ENCODE measurements at regions not wholly inside any gene's neighbourhood (a gene's known extent, or its start where the extent isn't known, plus 50 kb on each side); places are given as distances from the start of the nearest gene placed in this dataset.
"Not testable (repeated sequence)": the region's sequence is repeated elsewhere in the genome, so short reads cannot be mapped to it uniquely, and the experiment has no call there.

DNA sequence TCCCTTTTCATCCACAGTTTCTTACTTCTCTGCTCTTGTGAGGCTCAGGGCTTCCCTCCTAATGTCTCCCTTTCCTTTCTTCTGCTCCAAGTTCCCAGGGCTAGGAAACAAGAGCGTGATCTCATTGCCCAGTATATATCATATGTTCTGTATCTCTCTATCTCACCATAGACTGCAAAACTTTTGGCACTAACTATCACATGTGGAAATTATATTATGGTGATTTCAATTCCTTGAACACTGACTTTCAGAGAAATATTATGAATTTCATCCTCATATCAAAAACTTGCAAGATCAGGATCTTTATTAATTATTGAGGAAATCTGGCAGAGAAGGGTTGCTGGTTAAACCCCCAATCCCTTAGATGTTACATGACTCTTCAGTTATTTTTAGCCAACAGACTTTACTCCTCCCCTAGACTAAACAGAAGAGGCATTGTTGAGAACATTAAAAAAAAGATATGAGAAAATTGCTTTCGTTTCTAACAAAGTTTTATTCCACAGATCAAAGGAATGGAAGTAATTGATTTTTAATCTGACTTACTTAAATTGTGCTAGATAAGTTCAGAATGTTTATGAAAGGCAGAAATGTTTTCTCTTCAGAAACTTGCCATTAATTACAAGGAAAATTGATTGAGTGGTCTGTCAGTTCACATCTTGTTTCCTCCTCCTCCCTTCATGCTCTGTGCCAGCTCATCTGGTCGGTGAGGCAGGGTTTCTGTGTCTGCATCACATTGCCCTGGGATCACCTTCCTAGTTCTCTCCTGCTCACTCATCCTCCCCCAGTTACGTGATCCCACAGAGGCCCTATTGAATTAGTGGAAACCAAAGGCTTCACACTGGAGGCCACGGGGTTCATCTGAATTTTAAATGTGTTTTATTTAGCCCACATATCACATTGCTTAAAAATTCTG is 378.5 kb downstream of the LMO7 start:
- no peak for DNase-seq (ENCODE audit: low read depth, low spot score)

GRCh38 chr13:76012091-76012721 is 376.1 kb downstream of the LMO7 start:
- no peak for DNase-seq (ENCODE audit: low read depth, low spot score)

GRCh38 chr13:76009267-76009890 is 373.2 kb downstream of the LMO7 start:
- no peak for DNase-seq (ENCODE audit: low read depth, low spot score)

DNA sequence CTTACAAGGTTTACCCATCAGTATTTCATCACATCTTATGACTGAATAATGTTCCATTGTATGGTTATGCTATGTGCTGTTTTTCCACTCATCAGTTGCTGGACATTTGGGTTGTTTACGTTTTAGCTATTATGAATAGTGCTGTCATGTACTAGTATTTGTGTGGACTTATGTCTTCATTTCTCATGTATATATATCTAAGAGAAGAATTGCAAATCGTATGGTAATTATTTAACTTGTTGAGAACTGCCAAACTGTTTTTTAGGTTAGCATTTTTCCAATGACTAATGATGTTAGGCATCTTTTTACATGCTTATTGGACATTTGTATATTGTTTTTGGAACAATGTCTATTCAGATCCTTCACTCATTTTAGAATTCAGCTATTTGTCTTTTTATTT is 368.3 kb downstream of the LMO7 start:
- DNase-seq (ENCODE audit: low read depth, low spot score): no peak

DNA sequence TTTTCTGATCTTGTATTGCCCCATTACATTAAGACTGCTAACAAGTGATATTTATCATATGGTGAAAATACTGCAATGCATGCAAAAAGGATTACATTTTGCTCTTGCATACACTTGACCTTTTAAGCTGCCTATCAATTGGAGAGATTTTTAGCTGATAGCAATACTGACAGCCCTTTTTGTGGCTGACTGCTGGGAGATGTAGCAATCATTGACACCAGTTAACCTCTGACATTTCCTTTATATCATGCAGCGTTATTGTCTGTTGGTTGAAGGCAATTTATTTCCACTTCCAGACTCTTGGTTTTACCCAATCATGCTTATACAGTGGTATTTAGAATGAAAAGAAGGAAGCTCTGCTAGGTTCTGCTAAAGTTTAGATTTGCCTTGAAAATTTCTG is 364.0 kb downstream of the LMO7 start:
- no peak for DNase-seq (ENCODE audit: low read depth, low spot score)

DNA sequence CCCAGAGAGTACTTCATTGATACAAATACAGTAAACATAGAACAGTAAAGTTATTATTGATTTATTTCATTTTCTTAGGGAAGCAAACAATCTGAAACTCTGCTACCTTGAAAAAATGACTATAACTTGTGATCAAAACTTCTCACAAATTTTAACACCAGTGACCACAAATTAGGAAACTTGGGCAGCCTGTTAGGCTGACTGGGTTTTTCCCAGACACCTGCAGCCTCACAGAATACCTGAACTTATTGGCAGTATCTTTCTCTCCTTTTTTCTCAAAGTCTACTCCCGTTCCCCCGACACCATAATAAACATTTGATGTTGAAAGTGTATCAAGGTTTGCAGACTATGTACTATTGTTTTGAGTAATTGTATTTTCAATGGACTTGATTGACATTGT is 360.5 kb downstream of the LMO7 start:
- no peak for DNase-seq (ENCODE audit: low read depth, low spot score)

- DNase-seq (ENCODE audit: low read depth, low spot score): no peak
Observed at GRCh38 chr13:75995966-75996365, 359.8 kb downstream of the LMO7 start.

DNA sequence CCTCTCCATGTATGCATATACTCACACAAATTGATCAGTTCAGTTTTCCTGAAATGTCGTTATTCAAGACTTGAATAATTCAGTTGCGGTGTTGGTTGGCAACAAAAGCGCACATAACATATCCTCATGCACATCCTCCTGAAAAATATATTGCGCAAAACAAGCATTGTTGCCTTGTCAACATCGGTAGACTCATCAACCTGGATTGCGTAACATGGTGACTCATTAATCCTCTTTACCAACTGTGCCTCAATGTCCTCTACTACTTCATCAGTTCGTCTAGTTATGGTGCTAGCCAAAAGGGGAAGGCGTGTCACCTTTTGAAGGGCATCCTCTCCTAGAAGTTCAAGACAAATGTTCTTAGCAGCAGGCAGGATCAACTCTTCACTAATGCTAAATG is 357.7 kb downstream of the LMO7 start:
- no peak for DNase-seq (ENCODE audit: low read depth, low spot score)

- DNase-seq (ENCODE audit: low read depth, low spot score): no peak
Observed at GRCh38 chr13:75993241-75993640, 357.1 kb downstream of the LMO7 start.

DNA sequence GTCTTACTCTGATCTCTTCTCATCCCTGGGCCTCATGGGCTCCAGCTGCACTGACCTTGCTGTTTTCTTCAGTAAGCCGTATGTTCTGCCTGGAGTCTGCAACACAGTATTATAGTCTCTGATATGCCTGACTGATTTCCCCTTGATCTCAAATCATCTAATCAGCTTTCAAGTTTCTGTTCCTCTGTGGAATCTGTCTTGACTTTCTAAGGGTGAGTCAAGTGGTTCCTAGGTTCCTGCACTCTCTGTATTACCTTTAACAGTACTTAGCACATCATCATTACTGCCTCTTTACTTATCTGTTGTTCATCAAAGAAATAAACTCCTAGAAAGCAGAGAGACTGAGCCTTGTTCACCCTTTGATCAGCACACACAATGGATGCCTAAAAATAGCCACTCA is 350.7 kb downstream of the LMO7 start:
- no peak for DNase-seq (ENCODE audit: low read depth, low spot score)

GRCh38 chr13:75985132-75985531 is 349.0 kb downstream of the LMO7 start:
- no peak for DNase-seq (ENCODE audit: low read depth, low spot score)

- no peak for DNase-seq (ENCODE audit: low read depth, low spot score)
Observed at GRCh38 chr13:75978818-75979217, 342.7 kb downstream of the LMO7 start.

- DNase-seq (ENCODE audit: low read depth, low spot score): no peak
Observed at GRCh38 chr13:75968103-75968838, 332.1 kb downstream of the LMO7 start.

GRCh38 chr13:75963302-75963701 is 327.2 kb downstream of the LMO7 start:
- no peak for DNase-seq (ENCODE audit: low read depth, low spot score)

DNA sequence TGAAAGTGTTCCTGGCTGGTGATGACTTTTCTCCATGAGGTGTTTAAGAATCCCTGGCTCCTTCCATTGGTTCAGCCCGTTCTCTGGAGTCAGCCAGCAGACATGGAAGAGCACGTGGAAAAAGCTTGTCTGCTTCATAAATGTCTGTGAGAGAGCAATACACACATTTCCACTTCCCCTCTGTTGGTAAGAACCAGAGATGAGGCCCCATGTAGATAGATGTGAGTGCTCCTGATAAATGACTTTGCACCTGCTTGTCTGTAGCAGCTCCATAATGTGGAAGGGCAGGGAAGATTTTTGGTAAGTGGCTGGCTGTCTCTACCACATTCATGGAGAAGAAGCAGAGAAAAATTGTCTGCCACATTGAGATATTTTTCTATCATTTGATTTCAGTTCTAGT is 325.8 kb downstream of the LMO7 start:
- no peak for DNase-seq (ENCODE audit: low read depth, low spot score)

DNA sequence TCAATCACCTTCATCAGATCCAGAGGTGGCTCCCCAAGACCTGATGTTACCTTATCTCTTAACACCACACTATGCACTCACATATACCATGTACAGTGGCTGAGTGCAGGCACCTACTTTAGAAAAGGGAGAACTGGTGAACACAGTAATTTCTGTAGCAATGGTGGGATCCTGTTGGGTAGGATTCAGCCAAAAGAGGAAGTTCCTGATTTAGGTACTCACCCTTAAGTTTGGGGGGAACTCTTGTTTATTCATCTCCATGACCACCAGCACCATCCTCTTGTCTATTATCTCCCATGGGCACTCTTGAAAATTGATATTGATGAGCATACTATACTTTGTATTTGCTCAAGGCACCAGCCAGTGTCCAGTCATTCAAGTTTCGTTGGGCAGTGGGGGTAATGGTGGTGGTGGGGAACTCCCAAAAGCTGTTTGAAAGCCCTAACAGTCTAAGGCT is 324.4 kb downstream of the LMO7 start:
- no peak for DNase-seq (ENCODE audit: low read depth, low spot score)

DNA sequence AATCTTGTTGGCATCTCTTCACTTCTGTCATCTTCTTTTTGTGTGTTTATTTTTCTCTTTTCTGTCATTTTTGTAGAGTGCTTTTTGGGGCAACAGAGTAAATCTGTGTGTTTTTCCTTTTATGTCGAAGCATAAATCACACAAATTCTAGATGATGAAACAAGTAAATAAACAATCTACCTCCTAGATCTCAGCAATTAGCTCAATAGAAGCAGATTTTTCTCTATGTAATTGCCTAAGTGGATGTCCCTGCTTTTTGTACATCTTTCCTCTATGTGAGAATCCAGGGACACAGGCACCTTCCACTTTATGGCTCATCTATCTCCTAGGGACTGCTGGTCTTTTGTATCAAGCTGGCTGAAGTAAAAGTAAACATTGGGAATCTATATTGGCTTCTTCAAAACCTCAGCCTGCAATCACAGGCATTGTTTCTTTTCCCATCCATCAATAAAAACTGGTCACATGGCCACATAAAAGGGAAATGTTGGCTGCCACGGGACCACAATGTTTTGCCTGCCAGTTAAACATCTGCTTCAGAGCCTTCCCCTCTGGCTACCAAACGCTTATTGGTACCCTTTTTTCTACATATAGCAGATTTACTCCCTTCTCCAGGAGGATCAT is 323.8 kb downstream of the LMO7 start:
- no peak for DNase-seq (ENCODE audit: low read depth, low spot score)

DNA sequence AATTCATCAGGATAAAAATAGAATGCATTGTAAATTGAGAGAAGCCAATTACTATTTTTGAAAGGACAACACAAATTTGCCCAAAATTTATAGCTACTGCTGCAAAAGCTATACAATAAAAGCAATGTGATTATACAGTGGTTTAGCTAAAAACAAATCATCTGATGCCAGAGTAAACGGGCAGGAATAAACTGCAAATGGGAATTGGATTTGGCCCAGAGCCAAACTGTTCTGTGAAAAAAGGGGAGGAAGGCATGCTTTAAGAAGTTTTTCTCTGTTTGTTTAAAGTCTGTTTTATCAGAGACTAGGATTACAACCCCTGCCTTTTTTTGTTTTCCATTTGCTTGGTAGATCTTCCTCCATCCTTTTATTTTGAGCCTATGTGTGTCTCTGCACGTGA is 317.5 kb downstream of the LMO7 start:
- DNase-seq (ENCODE audit: low read depth, low spot score): not testable (repeated sequence)

- DNase-seq (ENCODE audit: low read depth, low spot score): no peak
Observed at GRCh38 chr13:75947448-75947847, 311.3 kb downstream of the LMO7 start.

DNA sequence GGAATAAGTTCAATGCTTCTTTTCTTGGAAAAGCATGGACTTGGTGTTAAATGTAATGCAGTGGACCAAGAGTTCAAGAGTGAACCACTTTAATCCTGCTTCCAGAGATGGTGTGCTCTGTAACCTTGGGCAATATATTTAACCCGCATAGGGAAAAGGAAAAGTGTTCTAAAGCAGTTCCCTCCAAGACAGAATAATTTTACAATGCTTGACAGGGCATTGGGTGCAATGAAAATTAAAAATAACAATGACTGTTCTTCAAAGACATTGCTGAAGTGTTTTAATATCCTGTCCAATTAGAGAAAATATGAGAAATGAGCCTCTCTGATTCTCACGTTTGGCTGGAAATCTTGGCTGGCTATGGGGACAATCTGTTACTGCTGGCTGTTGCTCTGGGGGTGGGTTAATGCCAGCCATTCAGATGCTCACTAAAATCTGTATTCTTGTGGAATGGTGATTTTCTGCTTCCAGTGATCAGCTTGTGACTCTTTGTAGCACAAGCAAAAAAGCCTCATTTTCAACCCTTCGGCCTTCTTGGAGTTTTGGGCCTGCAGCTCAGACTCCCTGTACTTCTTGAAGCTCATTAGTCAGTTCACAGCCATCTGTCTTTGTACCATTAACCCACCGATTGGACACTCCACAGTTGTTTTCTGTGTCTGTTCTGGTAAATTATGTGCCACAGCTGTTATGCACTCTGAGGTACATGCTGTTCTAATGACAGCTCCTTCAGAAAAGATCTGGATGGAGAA is 310.6 kb downstream of the LMO7 start:
- no peak for DNase-seq (ENCODE audit: low read depth, low spot score)

All from brain pericyte (primary cell).